ENCODE measurements at regions not wholly inside any gene's neighbourhood (a gene's known extent, or its start where the extent isn't known, plus 50 kb on each side); places are given as distances from the start of the nearest gene placed in this dataset.

DNA sequence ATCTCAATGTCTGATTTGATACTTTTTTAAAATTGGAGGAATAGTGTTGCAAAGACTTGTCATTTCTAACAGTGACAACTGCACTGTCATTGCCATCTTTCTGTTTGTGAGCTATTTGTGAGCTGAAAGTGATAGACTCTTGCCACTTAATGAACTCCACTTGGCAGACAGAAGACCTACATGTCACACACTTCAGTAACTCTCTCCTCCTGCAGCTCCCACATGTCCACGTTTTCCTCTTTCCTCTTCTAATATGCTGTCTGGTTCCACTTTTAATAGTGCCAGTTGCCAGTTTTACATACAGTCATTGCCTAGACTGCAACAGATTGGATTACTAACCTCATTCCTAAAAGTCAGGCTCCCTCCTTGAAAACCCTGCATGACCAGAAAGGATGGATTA, 121.5 kb downstream of the CAPZA3 start:
- TF ChIP-seq, protein P1, sequence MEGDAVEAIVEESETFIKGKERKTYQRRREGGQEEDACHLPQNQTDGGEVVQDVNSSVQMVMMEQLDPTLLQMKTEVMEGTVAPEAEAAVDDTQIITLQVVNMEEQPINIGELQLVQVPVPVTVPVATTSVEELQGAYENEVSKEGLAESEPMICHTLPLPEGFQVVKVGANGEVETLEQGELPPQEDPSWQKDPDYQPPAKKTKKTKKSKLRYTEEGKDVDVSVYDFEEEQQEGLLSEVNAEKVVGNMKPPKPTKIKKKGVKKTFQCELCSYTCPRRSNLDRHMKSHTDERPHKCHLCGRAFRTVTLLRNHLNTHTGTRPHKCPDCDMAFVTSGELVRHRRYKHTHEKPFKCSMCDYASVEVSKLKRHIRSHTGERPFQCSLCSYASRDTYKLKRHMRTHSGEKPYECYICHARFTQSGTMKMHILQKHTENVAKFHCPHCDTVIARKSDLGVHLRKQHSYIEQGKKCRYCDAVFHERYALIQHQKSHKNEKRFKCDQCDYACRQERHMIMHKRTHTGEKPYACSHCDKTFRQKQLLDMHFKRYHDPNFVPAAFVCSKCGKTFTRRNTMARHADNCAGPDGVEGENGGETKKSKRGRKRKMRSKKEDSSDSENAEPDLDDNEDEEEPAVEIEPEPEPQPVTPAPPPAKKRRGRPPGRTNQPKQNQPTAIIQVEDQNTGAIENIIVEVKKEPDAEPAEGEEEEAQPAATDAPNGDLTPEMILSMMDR (IDR thresholded peaks at IDR 0.05) = no peak
- TF ChIP-seq POLR2AphosphoS5 (IDR thresholded peaks at IDR 0.05) (no peak), POLR2A (IDR thresholded peaks at IDR 0.05) (no peak)
